Right lobe of liver (tissue), 6 donors: ENCODE measurements at regions not wholly inside any gene's neighbourhood (a gene's known extent, or its start where the extent isn't known, plus 50 kb on each side); places are given as distances from the start of the nearest gene placed in this dataset.

Experiments
- ATAC-seq, 4 donors: fragments of 200-7000 bp; cut with Tn5 transposase; one replicate each; pipeline ENCODE4 v1.9.1; 2020; ENCODE audit warnings: mild to moderate bottlenecking in 4 of 4, moderate library complexity in 4 of 4
- DNase-seq, 3 donors: peaks; one replicate each; pipeline ENCODE4 v3.0.0-alpha.2; 2020
- H3K27ac ChIP-seq, 3 donors: fragments of 200-600 bp; one replicate each; pipeline ENCODE4 v1.8.0; 2022
- H3K27me3 ChIP-seq, 2 donors: fragments of 200-600 bp; one replicate each; pipeline ENCODE4 v1.8.0; 2022
- H3K36me3 ChIP-seq, 4 donors: fragments of 200-600 bp; sonication (generic) in 1 of 4; one replicate each; pipeline versions ENCODE4 v1.5.1 to v1.8.0; 2017 to 2022; ENCODE audit warnings: control low read depth in 1 of 4
- H3K4me1 ChIP-seq, 4 donors: fragments of 200-600 bp; sonication (generic) in 1 of 4; one replicate each; pipeline versions ENCODE4 v1.5.1 to v1.8.0; 2017 to 2022; ENCODE audit warnings: control low read depth in 1 of 4
- H3K4me3 ChIP-seq, 3 donors: fragments of 200-600 bp; one replicate each; pipeline ENCODE4 v1.8.0; 2022
- H3K9me3 ChIP-seq, 4 donors: fragments of 200-600 bp; sonication (generic) in 1 of 4; one replicate each; pipeline versions ENCODE4 v1.5.1 to v1.8.0; 2017 to 2022; ENCODE audit warnings: control low read depth in 1 of 4
- POLR2A ChIP-seq: fragments of 450-650 bp; IDR thresholded peaks from one replicate; pipeline ENCODE4 v1.6.1; 2017; ENCODE audit warnings: antibody characterized with exemption, mild to moderate bottlenecking
- WGBS: methylation state at CpG from one replicate; pipeline ENCODE4 v1.1.6; 2018; ENCODE audit warnings: low coverage, low lambda C conversion rate; ENCODE audit not compliant: insufficient coverage; ENCODE audit errors: missing lambda C conversion rate; 5-methylcytosine and 5-hydroxymethylcytosine counted together
- intact Hi-C, 2 donors: fragments of 100-400 bp; cut with DNase I; formaldehyde crosslinking; loops; one replicate each; pipeline versions ENCODE4 v1.11.2 to v1.14.1; 2022
- TF ChIP-seq, protein P1 (sequence below), 4 donors: fragments of 200-600 bp in 3 of 4; fragments of 450-650 bp in 1 of 4; IDR thresholded peaks; one replicate each; pipeline versions ENCODE4 v1.5.1 to v1.8.0; 2016 to 2022; ENCODE audit warnings: antibody characterized with exemption in 4 of 4, mild to moderate bottlenecking in 2 of 4
- donor health status: DM: no; HTN: yes; CAD: no.
- donor health status: DM: no; HTN: no; CAD: no.
- donor health status: DM: no; HTN: no; CAD: no.
- donor health status: DM: no; HTN: yes; CAD: no.
- donor health status: DM: no; HTN: yes; CAD: no.

GRCh38 chr4:53859305-53859704 is 205.1 kb downstream of the CHIC2 start:
- Histone ChIP-seq H3K27me3 (no peaks in the 10 kb centered on the region), H3K36me3 (no peaks in the 10 kb centered on the region), H3K9me3 (no peaks in the 10 kb centered on the region), H3K27ac (no peak overlapping the region), H3K4me1 (no peaks in the 10 kb centered on the region), H3K4me3 (no peak overlapping the region)
- no peak for DNase-seq
- TF ChIP-seq, protein P1, sequence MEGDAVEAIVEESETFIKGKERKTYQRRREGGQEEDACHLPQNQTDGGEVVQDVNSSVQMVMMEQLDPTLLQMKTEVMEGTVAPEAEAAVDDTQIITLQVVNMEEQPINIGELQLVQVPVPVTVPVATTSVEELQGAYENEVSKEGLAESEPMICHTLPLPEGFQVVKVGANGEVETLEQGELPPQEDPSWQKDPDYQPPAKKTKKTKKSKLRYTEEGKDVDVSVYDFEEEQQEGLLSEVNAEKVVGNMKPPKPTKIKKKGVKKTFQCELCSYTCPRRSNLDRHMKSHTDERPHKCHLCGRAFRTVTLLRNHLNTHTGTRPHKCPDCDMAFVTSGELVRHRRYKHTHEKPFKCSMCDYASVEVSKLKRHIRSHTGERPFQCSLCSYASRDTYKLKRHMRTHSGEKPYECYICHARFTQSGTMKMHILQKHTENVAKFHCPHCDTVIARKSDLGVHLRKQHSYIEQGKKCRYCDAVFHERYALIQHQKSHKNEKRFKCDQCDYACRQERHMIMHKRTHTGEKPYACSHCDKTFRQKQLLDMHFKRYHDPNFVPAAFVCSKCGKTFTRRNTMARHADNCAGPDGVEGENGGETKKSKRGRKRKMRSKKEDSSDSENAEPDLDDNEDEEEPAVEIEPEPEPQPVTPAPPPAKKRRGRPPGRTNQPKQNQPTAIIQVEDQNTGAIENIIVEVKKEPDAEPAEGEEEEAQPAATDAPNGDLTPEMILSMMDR (IDR thresholded peaks at IDR 0.05), result no peak
- TF ChIP-seq POLR2A, result no peak
- ATAC-seq, result no peak
- intact Hi-C loops, result no loop called here

DNA sequence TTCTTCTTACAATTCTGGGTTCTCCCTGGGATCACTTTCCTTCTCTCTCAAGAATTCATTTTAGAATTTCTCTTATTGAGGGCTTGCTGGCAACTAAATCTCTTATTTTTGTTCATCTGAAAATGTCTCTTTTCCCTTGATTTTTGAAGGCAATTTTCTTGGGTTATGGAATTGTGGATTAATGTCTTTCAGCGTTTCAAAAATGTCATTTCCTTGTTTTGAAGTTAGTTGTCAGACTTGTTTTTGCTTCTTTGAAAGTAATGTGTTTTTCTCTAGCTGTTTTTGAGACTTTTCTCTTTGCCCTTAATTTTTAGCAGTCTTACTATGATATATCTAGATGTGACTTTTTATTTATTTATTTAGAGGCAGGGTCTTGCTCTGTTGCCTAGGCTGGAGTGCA is 205.7 kb downstream of the CHIC2 start:
- no peak for DNase-seq
- Histone ChIP-seq H3K4me1 (no peaks in the 10 kb centered on the region), H3K27me3 (no peaks in the 10 kb centered on the region), H3K4me3 (no peak overlapping the region), H3K36me3 (no peaks in the 10 kb centered on the region), H3K27ac (no peak overlapping the region), H3K9me3 (no peaks in the 10 kb centered on the region)
- WGBS, result 40% methylated on average over 1 of the region's 1 CpG
- ATAC-seq, result no peak
- no peak for TF ChIP-seq POLR2A
- TF ChIP-seq, protein P1 (IDR thresholded peaks at IDR 0.05), result no peak
- intact Hi-C loops, result no loop called here

GRCh38 chr4:53855581-53856250 is 208.7 kb downstream of the CHIC2 start:
- no peaks in the 10 kb centered on the region for H3K36me3 ChIP-seq

GRCh38 chr4:53854991-53855568 is 209.3 kb downstream of the CHIC2 start:
- intact Hi-C loops, result no loop called here
- Histone ChIP-seq H3K4me3 (no peak overlapping the region), H3K36me3 (no peaks in the 10 kb centered on the region), H3K4me1 (no peaks in the 10 kb centered on the region), H3K27ac (no peak overlapping the region), H3K27me3 (no peaks in the 10 kb centered on the region), H3K9me3 (no peaks in the 10 kb centered on the region)
- 50% methylated on average over 3 of the region's 3 CpGs for WGBS
- DNase-seq (no peak), ATAC-seq (no peak)
- TF ChIP-seq POLR2A, result no peak
- TF ChIP-seq, protein P1 (IDR thresholded peaks at IDR 0.05), result no peak

More at GRCh38 chr4:53855581-53856250, 208.7 kb downstream of the CHIC2 start:
- intact Hi-C loops, result no loop called here
- Histone ChIP-seq H3K27ac (no peak overlapping the region), H3K9me3 (no peaks in the 10 kb centered on the region), H3K4me3 (no peak overlapping the region), H3K4me1 (no peaks in the 10 kb centered on the region), H3K27me3 (no peaks in the 10 kb centered on the region)
- DNase-seq (no peak), ATAC-seq (peak in 1 of 4 donors; percentile 14)
- TF ChIP-seq POLR2A, result no peak
- TF ChIP-seq, protein P1 (IDR thresholded peaks at IDR 0.05), result no peak
- WGBS, result 60% methylated on average over 6 of the region's 6 CpGs
